ENCODE measurements at regions not wholly inside any gene's neighbourhood (a gene's known extent, or its start where the extent isn't known, plus 50 kb on each side); places are given as distances from the start of the nearest gene placed in this dataset.

DNA sequence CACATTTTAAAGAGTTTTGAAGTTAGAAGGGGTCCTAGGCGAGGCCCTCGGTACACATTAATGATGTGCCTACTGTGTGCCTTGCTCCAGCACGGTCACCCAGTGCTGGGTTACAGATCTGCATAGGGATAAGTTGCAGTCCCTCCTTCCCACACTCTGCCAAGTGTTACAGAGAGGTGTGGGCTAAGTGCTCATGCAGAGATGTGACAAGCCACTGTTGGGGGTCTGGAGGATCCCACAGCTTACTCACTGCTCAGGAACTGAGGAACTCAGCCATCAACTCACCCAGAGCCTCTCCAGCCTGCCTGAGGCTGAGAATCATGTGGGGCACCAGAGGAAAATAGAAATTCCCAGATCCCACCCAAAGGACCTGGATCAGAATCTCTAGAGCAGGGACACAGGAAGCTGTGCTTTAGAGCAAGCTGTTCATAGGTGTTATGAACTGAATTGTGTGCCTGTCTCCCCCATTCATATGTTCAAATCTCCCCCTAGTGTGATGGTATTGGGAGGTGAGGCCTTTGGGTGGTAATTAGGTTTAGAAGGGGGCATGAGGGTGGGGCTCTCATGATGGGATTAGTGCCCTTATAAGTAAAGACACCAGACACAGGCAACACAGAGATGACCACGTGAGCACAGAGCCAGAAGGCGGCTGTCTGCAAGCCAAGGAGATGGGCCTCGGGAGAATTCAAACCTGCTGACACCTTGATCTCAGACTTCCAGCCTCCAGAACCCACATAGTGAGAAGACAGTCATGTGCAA, 164.1 kb downstream of the HSD17B3 start:
- TF ChIP-seq CTCF (IDR thresholded peaks at IDR 0.05) (no peak), POLR2A (IDR thresholded peaks at IDR 0.05) (no peak)
